IMR-90 (cell line): ENCODE measurements at regions not wholly inside any gene's neighbourhood (a gene's known extent, or its start where the extent isn't known, plus 50 kb on each side); places are given as distances from the start of the nearest gene placed in this dataset.

ENCODE experiments used
- ATAC-seq: fragments of 200-7000 bp; cut with Tn5 transposase; 2 replicates; pipeline ENCODE4 v1.9.1; 2020; ENCODE audit warnings: low read depth, mild to moderate bottlenecking, moderate library complexity
- BruUV-seq: library from RNA; stranded (reverse); fragments of 400-500 nt; replicated peaks from 2 replicates; lab custom pipeline; 2021; lab: Mats Ljungman, UMichigan
- CTCF ChIA-PET: fragments of 300-600 bp; formaldehyde crosslinking; extraction: SDS; loops from one replicate; lab custom pipeline; 2021; ENCODE audit warnings: antibody characterized with exemption; lab: Yijun Ruan, JAX
- POLR2A ChIA-PET: fragments of 300-600 bp; sonication (Branson Sonifier 250); formaldehyde crosslinking; loops from one replicate; lab custom pipeline; 2022; ENCODE audit warnings: antibody characterized with exemption; ENCODE audit not compliant: unreplicated experiment; lab: Charles Lee
- DNase-seq: peaks from one replicate; pipeline ENCODE4 v3.0.0; 2013
- H2AFZ ChIP-seq: replicated peaks from 2 replicates; pipeline ENCODE3; 2013; ENCODE audit warnings: low read length, mild to moderate bottlenecking; ENCODE audit not compliant: poor library complexity
- H2AK5ac ChIP-seq: 2 replicates; pipeline ENCODE4 v1.6.1; 2013; ENCODE audit warnings: low read depth, low read length, inconsistent platforms
- H2AK9ac ChIP-seq: replicated peaks from 2 replicates; pipeline ENCODE3; 2013; ENCODE audit warnings: mild to moderate bottlenecking, low read depth, low read length, moderate library complexity; ENCODE audit not compliant: poor library complexity
- H2BK120ac ChIP-seq: 2 replicates; pipeline ENCODE4 v1.6.1; 2013; ENCODE audit warnings: low read depth, low read length, inconsistent platforms
- H2BK15ac ChIP-seq: 3 replicates; pipeline ENCODE4 v1.6.1; 2013; ENCODE audit warnings: low read depth, low read length, inconsistent platforms
- H2BK20ac ChIP-seq: 2 replicates; pipeline ENCODE4 v1.6.1; 2013; ENCODE audit warnings: low read depth, mild to moderate bottlenecking, inconsistent platforms, low read length, moderate library complexity
- H2BK5ac ChIP-seq: 2 replicates; pipeline ENCODE4 v1.6.1; 2013; ENCODE audit warnings: mild to moderate bottlenecking, low read depth, low read length, inconsistent platforms; ENCODE audit not compliant: poor library complexity, severe bottlenecking
- H3K14ac ChIP-seq: replicated peaks from 2 replicates; pipeline ENCODE4 v1.6.1; 2013; ENCODE audit warnings: low read depth, low read length, inconsistent platforms
- H3K18ac ChIP-seq: 2 replicates; pipeline ENCODE4 v1.6.1; 2013; ENCODE audit warnings: low read depth, low read length, control low read depth
- H3K23ac ChIP-seq: 2 replicates; pipeline ENCODE4 v1.6.1; 2013; ENCODE audit warnings: low read depth, low read length, inconsistent platforms
- H3K27ac ChIP-seq: 2 replicates; pipeline ENCODE4 v1.5.1; 2013; ENCODE audit warnings: mild to moderate bottlenecking, control low read depth, low read length; ENCODE audit not compliant: insufficient read depth
- H3K27me3 ChIP-seq: 2 replicates; pipeline ENCODE4 v1.6.1; 2013; ENCODE audit warnings: low read length; ENCODE audit not compliant: control insufficient read depth, insufficient read depth
- H3K36me3 ChIP-seq: 2 replicates; pipeline ENCODE4 v1.6.1; 2013; ENCODE audit warnings: low read length, mixed read lengths; ENCODE audit not compliant: control insufficient read depth, insufficient read depth
- H3K4ac ChIP-seq: 2 replicates; pipeline ENCODE4 v1.6.1; 2013; ENCODE audit warnings: low read depth, low read length, inconsistent platforms
- H3K4me1 ChIP-seq: 2 replicates; pipeline ENCODE4 v1.6.1; 2013; ENCODE audit warnings: low read length, mixed read lengths; ENCODE audit not compliant: control insufficient read depth, insufficient read depth
- H3K4me2 ChIP-seq: 2 replicates; pipeline ENCODE4 v1.6.1; 2013; ENCODE audit warnings: low read depth, mild to moderate bottlenecking, control low read depth, low read length, moderate library complexity
- H3K4me3 ChIP-seq: 2 replicates; pipeline ENCODE4 v1.5.1; 2013; ENCODE audit warnings: low read depth, mild to moderate bottlenecking, control low read depth, low read length, moderate library complexity; ENCODE audit not compliant: insufficient read depth
- H3K56ac ChIP-seq: 2 replicates; pipeline ENCODE4 v1.6.1; 2013; ENCODE audit warnings: low read length, inconsistent platforms; ENCODE audit not compliant: insufficient read depth; ENCODE audit errors: extremely low read depth
- H3K79me1 ChIP-seq, 2 experiments: 2 replicates each; pipeline ENCODE4 v1.6.1; 2013; ENCODE audit warnings: low read length in 2 of 2, inconsistent platforms in 1 of 2, low read depth in 1 of 2
- H3K9ac ChIP-seq: 2 replicates; pipeline ENCODE4 v1.6.1; 2013; ENCODE audit warnings: low read depth, low read length, control low read depth
- H3K9me1 ChIP-seq: 2 replicates; pipeline ENCODE4 v1.6.1; 2013; ENCODE audit warnings: low read length, inconsistent platforms; ENCODE audit not compliant: insufficient read depth
- H3K9me3 ChIP-seq: 2 replicates; pipeline ENCODE4 v1.6.1; 2013; ENCODE audit warnings: low read length; ENCODE audit not compliant: control insufficient read depth, insufficient read depth
- H4K20me1 ChIP-seq: 2 replicates; pipeline ENCODE4 v1.6.1; 2013; ENCODE audit warnings: low read length, inconsistent platforms; ENCODE audit not compliant: insufficient read depth
- H4K5ac ChIP-seq: 2 replicates; pipeline ENCODE4 v1.6.1; 2013; ENCODE audit warnings: mild to moderate bottlenecking, low read depth, low read length, control low read depth
- H4K8ac ChIP-seq, 2 experiments: 2 replicates each; pipeline ENCODE4 v1.6.1; 2013; ENCODE audit warnings: low read depth in 2 of 2, low read length in 2 of 2, control low read depth in 1 of 2, inconsistent platforms in 1 of 2
- H4K91ac ChIP-seq: 2 replicates; pipeline ENCODE4 v1.6.1; 2013; ENCODE audit warnings: low read depth, low read length, inconsistent platforms; ENCODE audit not compliant: insufficient read depth
- ELK1 ChIP-seq: fragments of 150-350 bp; IDR thresholded peaks from 2 replicates; pipeline ENCODE4 v1.6.1; 2016; ENCODE audit warnings: low read depth, mild to moderate bottlenecking, low read length, moderate library complexity, borderline replicate concordance
- MXI1 ChIP-seq: IDR thresholded peaks from 2 replicates; pipeline ENCODE4 v1.6.1; 2012; ENCODE audit warnings: low read depth, mild to moderate bottlenecking, low read length, moderate library complexity, borderline replicate concordance
- WGBS, 2 experiments: methylation state at CpG; one replicate each; pipeline versions ENCODE4 v1.1.5 to v1.1.7; 2013; ENCODE audit warnings: missing lambda C conversion rate in 2 of 2; ENCODE audit not compliant: insufficient read length in 1 of 2; ENCODE audit errors: extremely low coverage in 2 of 2; 5-methylcytosine and 5-hydroxymethylcytosine counted together
- dilution Hi-C: fragments of 300-500 bp; cut with HindIII; formaldehyde crosslinking; loops from one replicate; pipeline ENCODE4 v1.14.3; 2018; ENCODE audit warnings: low sequenced_read_pairs; ENCODE audit not compliant: unreplicated experiment
- in situ Hi-C: fragments of 300-500 bp; cut with MboI; formaldehyde crosslinking; loops from 3 replicates; pipeline ENCODE4 v1.14.3; 2019; ENCODE audit warnings: low sequenced_read_pairs, inconsistent platforms, mixed read lengths
- intact Hi-C: fragments of 100-400 bp; cut with micrococcal nuclease; formaldehyde crosslinking; loops from 2 replicates; pipeline ENCODE4 v1.10.0; 2022

GRCh38 chr6:67358241-67358640, 1276.8 kb upstream of the ADGRB3 start:
- Histone ChIP-seq H2AFZ (no peak overlapping the region), H3K4me1 (no peaks in the 10 kb centered on the region), H3K9me1 (no peaks in the 10 kb centered on the region), H4K8ac (no peak overlapping the region), H3K4me3 (no peak overlapping the region), H3K56ac (no peak overlapping the region), H3K18ac (no peak overlapping the region), H3K27ac (no peak overlapping the region), H4K5ac (no peak overlapping the region), H3K27me3 (no peaks in the 10 kb centered on the region), H3K9me3 (peaks cover 2% of the 10 kb centered on the region), H3K23ac (no peak overlapping the region), H3K9ac (no peak overlapping the region), H3K79me1 (no peaks in the 10 kb centered on the region), H2BK5ac (no peak overlapping the region), H3K14ac (no peak overlapping the region), H4K20me1 (no peaks in the 10 kb centered on the region), H3K36me3 (no peaks in the 10 kb centered on the region), H2AK5ac (no peak overlapping the region), H2BK20ac (no peak overlapping the region), H2BK120ac (no peak overlapping the region), H4K91ac (no peak overlapping the region), H2BK15ac (no peak overlapping the region), H3K4ac (no peak overlapping the region), H2AK9ac (no peak overlapping the region), H3K4me2 (no peak overlapping the region)
- intact Hi-C loops: no loop called here
- no peak for DNase-seq
- BruUV-seq: no TSS peak
- TF ChIP-seq ELK1 (no peak), MXI1 (no peak)
- no CpG with 5 or more reads among the region's 3 CpGs for WGBS, 2 experiments
- no peak for ATAC-seq
- dilution Hi-C loops: no loop called here
- ChIA-PET CTCF (no interaction called here), POLR2A (no interaction called here)
- in situ Hi-C loops: no loop called here
